GM18498 (cell line): ENCODE measurements at regions not wholly inside any gene's neighbourhood (a gene's known extent, or its start where the extent isn't known, plus 50 kb on each side); places are given as distances from the start of the nearest gene placed in this dataset.
"Not testable (repeated sequence)": the region's sequence is repeated elsewhere in the genome, so short reads cannot be mapped to it uniquely, and the experiment has no call there.

Experiments used
- ATAC-seq: cut with Tn5 transposase; IDR thresholded peaks from one replicate; pipeline ENCODE4 v1.9.1; 2021; ENCODE audit warnings: mild to moderate bottlenecking, moderate library complexity; ENCODE audit not compliant: unreplicated experiment

- ATAC-seq: not testable (repeated sequence)
Observed at GRCh38 chr9:61817127-61817705, 627.4 kb downstream of the SPATA31A7 start.

GRCh38 chr9:61853624-61854259, 663.9 kb downstream of the SPATA31A7 start:
- peak; percentile 78 for ATAC-seq

GRCh38 chr9:61854260-61854640, 664.4 kb downstream of the SPATA31A7 start:
- ATAC-seq: not testable (repeated sequence)

- peak; percentile 85 for ATAC-seq
Observed at GRCh38 chr9:61856283-61856682, 666.4 kb downstream of the SPATA31A7 start.

GRCh38 chr9:61856858-61857453, 667.1 kb downstream of the SPATA31A7 start:
- not testable (repeated sequence) for ATAC-seq

GRCh38 chr9:61857709-61858351, 668.0 kb downstream of the SPATA31A7 start:
- peak; percentile 76 for ATAC-seq

- not testable (repeated sequence) for ATAC-seq
Observed at GRCh38 chr9:61862431-61862971, 672.7 kb downstream of the SPATA31A7 start.

GRCh38 chr9:61864463-61864862, 674.6 kb downstream of the SPATA31A7 start:
- not testable (repeated sequence) for ATAC-seq

- not testable (repeated sequence) for ATAC-seq
Observed at GRCh38 chr9:61868965-61869364, 679.1 kb downstream of the SPATA31A7 start.

- ATAC-seq: not testable (repeated sequence)
Observed at GRCh38 chr9:61872329-61872728, 682.5 kb downstream of the SPATA31A7 start.
